GM12873 (cell line): ENCODE measurements at regions not wholly inside any gene's neighbourhood (a gene's known extent, or its start where the extent isn't known, plus 50 kb on each side); places are given as distances from the start of the nearest gene placed in this dataset.

Experiments used
- CTCF ChIP-seq: IDR thresholded peaks from 2 replicates; pipeline ENCODE4 v1.5.1; 2012; ENCODE audit warnings: low read depth, mild to moderate bottlenecking, moderate library complexity, low read length, control low read depth; ENCODE audit not compliant: insufficient read depth; ENCODE audit errors: missing control alignments

- no peak for TF ChIP-seq CTCF
Measured at GRCh38 chr7:3140834-3141233, 97.2 kb upstream of the CARD11 start.

GRCh38 chr7:3141326-3141725 lies 97.7 kb upstream of the CARD11 start:
- no peak for TF ChIP-seq CTCF

GRCh38 chr7:3143869-3144775 lies 100.5 kb upstream of the CARD11 start:
- no peak for TF ChIP-seq CTCF

- no peak for TF ChIP-seq CTCF
Measured at GRCh38 chr7:3146571-3147226, 103.0 kb upstream of the CARD11 start.

GRCh38 chr7:3149231-3149995 lies 105.7 kb upstream of the CARD11 start:
- TF ChIP-seq CTCF: no peak

GRCh38 chr7:3150027-3150426 lies 106.4 kb upstream of the CARD11 start:
- TF ChIP-seq CTCF: no peak

- TF ChIP-seq CTCF: no peak
Measured at GRCh38 chr7:3151784-3152183, 108.1 kb upstream of the CARD11 start.
